Bronchial epithelial cell (primary cell): ENCODE measurements at regions not wholly inside any gene's neighbourhood (a gene's known extent, or its start where the extent isn't known, plus 50 kb on each side); places are given as distances from the start of the nearest gene placed in this dataset.

ENCODE experiments used
- DNase-seq: peaks from one replicate; pipeline ENCODE4 v3.0.0-alpha.2; 2010; ENCODE audit warnings: low read depth
- FAIRE-seq: peaks from 2 replicates; lab custom pipeline; 2011; peaks lifted over from hg19 to GRCh38; lab: Jason Lieb, UNC
- H3K27me3 ChIP-seq: 2 replicates; pipeline ENCODE4 v1.5.1; 2011; ENCODE audit warnings: low read length; ENCODE audit not compliant: control insufficient read depth, insufficient read depth
- H3K36me3 ChIP-seq: 2 replicates; pipeline ENCODE4 v1.5.1; 2011; ENCODE audit warnings: low read length; ENCODE audit not compliant: control insufficient read depth, insufficient read depth
- H3K4me3 ChIP-seq: 2 replicates; pipeline ENCODE4 v1.5.1; 2011; ENCODE audit warnings: mild to moderate bottlenecking, low read depth, low read length, control low read depth
- CTCF ChIP-seq: IDR thresholded peaks from 2 replicates; pipeline ENCODE4 v1.5.1; 2011; ENCODE audit warnings: mild to moderate bottlenecking, moderate library complexity, low read length, control low read depth, inconsistent platforms; ENCODE audit not compliant: insufficient read depth, severe bottlenecking

DNA sequence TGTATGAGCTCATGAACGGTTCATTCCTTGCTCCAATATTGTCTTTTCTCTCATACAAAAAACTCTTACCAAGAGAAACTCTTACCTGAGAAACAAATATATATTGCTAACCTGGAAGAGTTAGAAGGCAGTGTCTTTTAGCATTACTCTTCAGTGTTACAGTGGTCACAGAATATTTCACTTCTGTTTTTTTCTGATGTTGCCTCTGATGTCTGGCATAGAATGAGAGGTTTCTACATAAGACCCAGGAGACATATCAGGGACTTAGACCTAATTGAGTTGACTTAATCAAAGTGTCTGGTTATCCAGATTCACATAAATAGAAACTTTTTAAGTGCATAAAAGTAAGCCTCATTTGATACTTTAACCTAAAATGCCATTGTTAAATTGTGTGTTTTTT, 923.8 kb downstream of the TTLL7 start:
- H3K4me3 ChIP-seq: no peak overlapping the region
- TF ChIP-seq CTCF: no peak
- FAIRE-seq: no peak
- H3K36me3 ChIP-seq: no peaks in the 10 kb centered on the region
- DNase-seq: no peak
- H3K27me3 ChIP-seq: no peaks in the 10 kb centered on the region

GRCh38 chr1:83067954-83068353, 931.0 kb downstream of the TTLL7 start:
- Histone ChIP-seq H3K36me3 (no peaks in the 10 kb centered on the region), H3K4me3 (no peak overlapping the region), H3K27me3 (no peaks in the 10 kb centered on the region)
- no peak for TF ChIP-seq CTCF
- no peak for FAIRE-seq
- no peak for DNase-seq

DNA sequence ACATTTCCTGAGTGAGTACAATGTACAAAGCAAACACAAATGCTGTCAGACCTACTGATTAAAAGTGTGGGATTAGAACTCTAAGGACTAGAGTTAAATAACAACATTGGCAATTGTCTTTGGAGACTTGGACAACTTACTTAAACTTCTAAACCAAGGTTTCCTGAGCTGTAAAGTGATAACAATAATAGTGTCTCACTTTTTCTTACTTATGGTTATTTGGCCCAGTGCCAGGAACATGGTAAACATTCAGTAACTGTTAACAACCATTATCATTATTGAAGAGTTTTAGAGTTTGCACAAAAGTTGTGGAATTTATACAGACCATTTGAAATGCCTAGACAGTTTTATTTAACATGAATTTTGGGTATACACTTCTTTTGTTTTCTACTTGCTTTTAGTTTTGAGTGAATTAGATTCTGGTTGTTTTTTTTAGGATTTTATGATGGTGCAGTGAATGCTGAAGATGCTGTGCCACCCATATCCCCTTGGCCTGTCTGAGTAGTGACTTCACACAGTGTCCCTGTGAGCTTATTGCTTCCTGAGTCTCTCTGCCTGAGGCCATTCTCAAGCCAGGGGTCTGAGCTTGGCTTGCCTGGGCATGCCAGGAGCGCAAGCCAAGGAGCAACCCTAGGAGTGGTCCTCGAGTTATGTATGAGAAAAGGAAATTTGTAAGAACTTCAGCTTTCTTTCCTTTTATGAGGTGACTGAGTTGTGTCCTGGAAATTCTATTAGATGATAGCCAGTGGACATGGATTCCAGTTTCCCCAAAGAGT, 932.8 kb downstream of the TTLL7 start:
- no peak for FAIRE-seq
- no peak for TF ChIP-seq CTCF
- Histone ChIP-seq H3K36me3 (no peaks in the 10 kb centered on the region), H3K4me3 (no peak overlapping the region), H3K27me3 (no peaks in the 10 kb centered on the region)
- no peak for DNase-seq

GRCh38 chr1:83064589-83065242, 934.2 kb downstream of the TTLL7 start:
- no peaks in the 10 kb centered on the region for H3K36me3 ChIP-seq
- FAIRE-seq (no peak), DNase-seq (no peak)
- no peak overlapping the region for H3K4me3 ChIP-seq
- no peak for TF ChIP-seq CTCF
- H3K27me3 ChIP-seq: no peaks in the 10 kb centered on the region

DNA sequence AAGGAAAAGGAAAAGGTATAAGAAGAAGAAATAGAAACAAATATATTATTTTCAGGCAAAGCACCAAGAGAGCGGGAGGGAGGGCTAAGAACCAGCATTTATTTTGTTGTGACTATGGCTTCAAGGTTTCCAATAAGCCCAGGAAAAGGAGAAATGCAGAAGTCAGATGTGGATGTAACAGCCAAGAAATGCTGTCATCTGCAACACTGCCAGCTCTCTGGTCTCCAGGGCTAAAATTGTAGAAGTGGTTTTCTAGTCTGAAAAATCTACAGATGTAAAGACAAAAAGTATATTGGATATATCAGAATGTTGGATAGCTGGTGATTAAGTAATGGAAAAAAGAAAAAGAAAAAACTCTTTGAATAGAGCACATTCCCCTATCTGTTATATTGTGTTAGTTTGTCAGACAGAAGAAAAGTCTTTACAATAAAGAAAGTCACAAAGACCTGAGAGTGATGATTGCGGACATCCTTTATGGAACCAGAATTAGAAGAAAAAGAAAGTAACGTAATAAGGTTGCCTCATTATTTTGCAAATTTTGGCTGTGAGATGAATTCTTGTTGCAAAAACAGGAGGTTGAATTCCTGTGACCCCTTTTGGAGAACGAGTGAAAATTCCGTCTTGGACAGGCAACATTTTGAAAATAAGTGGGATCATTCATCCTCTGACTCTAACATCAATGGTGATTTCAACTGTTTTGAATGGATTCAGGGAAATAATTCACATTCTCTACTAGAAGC, 938.1 kb downstream of the TTLL7 start:
- Histone ChIP-seq H3K4me3 (no peak overlapping the region), H3K36me3 (no peaks in the 10 kb centered on the region), H3K27me3 (no peaks in the 10 kb centered on the region)
- FAIRE-seq (no peak), DNase-seq (no peak)
- no peak for TF ChIP-seq CTCF
